ENCODE measurements at regions not wholly inside any gene's neighbourhood (a gene's known extent, or its start where the extent isn't known, plus 50 kb on each side); places are given as distances from the start of the nearest gene placed in this dataset.

DNA sequence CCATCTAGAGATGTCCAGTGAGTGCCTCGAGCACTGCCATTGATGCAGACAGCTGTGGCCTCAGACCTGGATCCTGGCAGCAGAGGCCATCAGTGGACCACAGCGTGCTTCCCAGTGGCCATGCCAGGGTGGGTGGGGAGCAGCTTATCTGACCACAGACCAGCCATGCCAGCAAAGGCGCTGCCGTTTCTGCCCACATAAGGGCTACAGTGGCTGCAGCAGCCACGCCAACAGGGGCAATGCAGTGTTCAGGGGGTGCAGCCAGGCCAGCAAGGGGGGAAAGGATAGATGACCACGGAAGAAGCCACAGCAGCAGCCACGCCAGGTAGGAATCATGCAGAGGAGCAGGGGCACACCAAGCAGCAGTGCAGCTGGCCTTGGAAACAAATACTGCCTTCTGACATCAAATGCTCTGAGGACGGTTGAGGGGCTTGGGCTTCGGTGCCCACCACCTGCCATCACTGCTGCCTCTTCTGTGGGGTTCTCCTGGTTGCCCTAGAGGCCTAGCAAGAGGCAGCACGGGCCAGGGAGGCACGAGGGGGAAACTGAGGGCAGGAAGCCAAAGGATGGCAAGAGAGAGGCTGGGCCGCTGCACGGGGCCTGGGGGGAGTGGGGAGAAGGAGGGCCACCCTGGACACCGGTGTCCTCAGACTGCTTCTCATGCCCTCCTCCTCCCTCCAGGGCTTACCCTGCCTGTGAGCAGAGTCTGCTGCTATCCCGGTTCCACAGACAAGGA is 94.7 kb upstream of the RUNX3 start:
- TF ChIP-seq, protein P1, sequence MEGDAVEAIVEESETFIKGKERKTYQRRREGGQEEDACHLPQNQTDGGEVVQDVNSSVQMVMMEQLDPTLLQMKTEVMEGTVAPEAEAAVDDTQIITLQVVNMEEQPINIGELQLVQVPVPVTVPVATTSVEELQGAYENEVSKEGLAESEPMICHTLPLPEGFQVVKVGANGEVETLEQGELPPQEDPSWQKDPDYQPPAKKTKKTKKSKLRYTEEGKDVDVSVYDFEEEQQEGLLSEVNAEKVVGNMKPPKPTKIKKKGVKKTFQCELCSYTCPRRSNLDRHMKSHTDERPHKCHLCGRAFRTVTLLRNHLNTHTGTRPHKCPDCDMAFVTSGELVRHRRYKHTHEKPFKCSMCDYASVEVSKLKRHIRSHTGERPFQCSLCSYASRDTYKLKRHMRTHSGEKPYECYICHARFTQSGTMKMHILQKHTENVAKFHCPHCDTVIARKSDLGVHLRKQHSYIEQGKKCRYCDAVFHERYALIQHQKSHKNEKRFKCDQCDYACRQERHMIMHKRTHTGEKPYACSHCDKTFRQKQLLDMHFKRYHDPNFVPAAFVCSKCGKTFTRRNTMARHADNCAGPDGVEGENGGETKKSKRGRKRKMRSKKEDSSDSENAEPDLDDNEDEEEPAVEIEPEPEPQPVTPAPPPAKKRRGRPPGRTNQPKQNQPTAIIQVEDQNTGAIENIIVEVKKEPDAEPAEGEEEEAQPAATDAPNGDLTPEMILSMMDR (IDR thresholded peaks at IDR 0.05), result no peak
- TF ChIP-seq POLR2A (IDR thresholded peaks at IDR 0.05; ENCODE audit: low read depth), result no peak
